ENCODE measurements at regions not wholly inside any gene's neighbourhood (a gene's known extent, or its start where the extent isn't known, plus 50 kb on each side); places are given as distances from the start of the nearest gene placed in this dataset.

DNA sequence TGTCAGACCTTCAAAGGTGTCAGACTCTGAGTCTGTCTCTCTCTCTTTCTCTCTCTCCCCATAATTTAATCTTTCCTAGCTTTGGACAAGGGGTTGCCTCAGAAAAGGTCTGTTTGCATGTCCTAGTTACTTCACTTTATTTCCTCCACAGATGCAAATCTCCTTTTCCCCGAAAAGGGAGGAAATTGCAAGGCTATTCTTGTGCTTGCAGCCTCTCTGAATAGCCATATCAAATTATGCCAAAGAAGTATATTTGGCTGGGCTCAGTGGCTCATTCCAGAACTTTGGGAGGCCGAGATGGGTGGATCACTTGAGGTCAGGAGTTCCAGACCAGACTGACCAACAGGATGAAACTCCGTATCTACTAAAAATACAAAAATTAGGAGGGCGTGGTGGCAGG is 145.6 kb upstream of the GATB start:
- no peak for TF ChIP-seq CTCF (conservative IDR thresholded peaks at IDR 0.05; ENCODE audit: low read depth)
- H3K27ac ChIP-seq, result no peak overlapping the region
- ChIA-PET POLR2A (ENCODE audit: low non-redundant PET) (no interaction called here), CTCF (no interaction called here)
- DNase-seq (ENCODE audit: low spot score), result no peak

- no peak overlapping the region for H3K27ac ChIP-seq
- no peak for DNase-seq (ENCODE audit: low spot score)
- ChIA-PET CTCF (interaction anchor here (0.6 kb wide), 1 partner anchor 187 kb away, joined by 4 read pairs; no protein-coding TSS in a partner anchor), POLR2A (ENCODE audit: low non-redundant PET) (no interaction called here)
- TF ChIP-seq CTCF (conservative IDR thresholded peaks at IDR 0.05; ENCODE audit: low read depth), result no peak
Observed at GRCh38 chr4:151905197-151905596, 144.4 kb upstream of the GATB start.

- DNase-seq (ENCODE audit: low spot score), result no peak
- POLR2A ChIA-PET (ENCODE audit: low non-redundant PET), result no interaction called here
- H3K27ac ChIP-seq, result no peak overlapping the region
- CTCF ChIA-PET, result interaction anchor here (0.6 to 0.7 kb wide), 2 partner anchors 8 to 13 kb away, joined by 3 read pairs; no protein-coding TSS in a partner anchor
- no peak for TF ChIP-seq CTCF (conservative IDR thresholded peaks at IDR 0.05; ENCODE audit: low read depth)
Observed at GRCh38 chr4:151901631-151902030, 140.8 kb upstream of the GATB start.

- CTCF ChIA-PET, result no interaction called here
Observed at GRCh38 chr4:151896880-151897279, 136.1 kb upstream of the GATB start.

GRCh38 chr4:151895671-151896070 is 134.9 kb upstream of the GATB start:
- no peak overlapping the region for H3K27ac ChIP-seq
- ChIA-PET POLR2A (ENCODE audit: low non-redundant PET) (no interaction called here), CTCF (no interaction called here)
- no peak for DNase-seq (ENCODE audit: low spot score)
- TF ChIP-seq CTCF (conservative IDR thresholded peaks at IDR 0.05; ENCODE audit: low read depth), result no peak

More at GRCh38 chr4:151896880-151897279, 136.1 kb upstream of the GATB start:
- no peak overlapping the region for H3K27ac ChIP-seq
- POLR2A ChIA-PET (ENCODE audit: low non-redundant PET), result no interaction called here
- DNase-seq (ENCODE audit: low spot score), result no peak
- no peak for TF ChIP-seq CTCF (conservative IDR thresholded peaks at IDR 0.05; ENCODE audit: low read depth)

GRCh38 chr4:151894246-151894645 is 133.4 kb upstream of the GATB start:
- no peak for DNase-seq (ENCODE audit: low spot score)
- POLR2A ChIA-PET (ENCODE audit: low non-redundant PET), result no interaction called here
- no peak for TF ChIP-seq CTCF (conservative IDR thresholded peaks at IDR 0.05; ENCODE audit: low read depth)
- CTCF ChIA-PET, result no interaction called here
- no peak overlapping the region for H3K27ac ChIP-seq
